GM23248 (cell line): ENCODE measurements at regions not wholly inside any gene's neighbourhood (a gene's known extent, or its start where the extent isn't known, plus 50 kb on each side); places are given as distances from the start of the nearest gene placed in this dataset.

ENCODE experiments used
- EZH2 ChIP-seq: fragments of 200-600 bp; sonication (generic); IDR thresholded peaks from 2 replicates; pipeline ENCODE4 v1.6.1; 2018; ENCODE audit warnings: antibody characterized with exemption, mild to moderate bottlenecking; ENCODE audit not compliant: insufficient read depth, poor library complexity, severe bottlenecking
- EZH2phosphoT487 ChIP-seq: fragments of 200-600 bp; sonication (generic); IDR thresholded peaks from 2 replicates; pipeline ENCODE4 v1.6.1; 2018; ENCODE audit warnings: antibody characterized with exemption, moderate library complexity, mild to moderate bottlenecking, low read depth; ENCODE audit not compliant: insufficient read depth

GRCh38 chr3:154684021-154684420, 254.0 kb upstream of the GPR149 start:
- TF ChIP-seq EZH2phosphoT487 (no peak), EZH2 (no peak)
